ENCODE measurements at regions not wholly inside any gene's neighbourhood (a gene's known extent, or its start where the extent isn't known, plus 50 kb on each side); places are given as distances from the start of the nearest gene placed in this dataset.

GRCh38 chr6:82097676-82098075, 149.9 kb downstream of the IBTK start:
- no peak for DNase-seq (ENCODE audit: low spot score in 2 of 2)
- Histone ChIP-seq H3K4me1 (no peaks in the 10 kb centered on the region), H3K27me3 (no peaks in the 10 kb centered on the region), H3K9me3 (no peaks in the 10 kb centered on the region), H3K4me3 (no peak overlapping the region), H3K36me3 (no peaks in the 10 kb centered on the region), H3K27ac (no peak overlapping the region)
- TF ChIP-seq, protein P1, sequence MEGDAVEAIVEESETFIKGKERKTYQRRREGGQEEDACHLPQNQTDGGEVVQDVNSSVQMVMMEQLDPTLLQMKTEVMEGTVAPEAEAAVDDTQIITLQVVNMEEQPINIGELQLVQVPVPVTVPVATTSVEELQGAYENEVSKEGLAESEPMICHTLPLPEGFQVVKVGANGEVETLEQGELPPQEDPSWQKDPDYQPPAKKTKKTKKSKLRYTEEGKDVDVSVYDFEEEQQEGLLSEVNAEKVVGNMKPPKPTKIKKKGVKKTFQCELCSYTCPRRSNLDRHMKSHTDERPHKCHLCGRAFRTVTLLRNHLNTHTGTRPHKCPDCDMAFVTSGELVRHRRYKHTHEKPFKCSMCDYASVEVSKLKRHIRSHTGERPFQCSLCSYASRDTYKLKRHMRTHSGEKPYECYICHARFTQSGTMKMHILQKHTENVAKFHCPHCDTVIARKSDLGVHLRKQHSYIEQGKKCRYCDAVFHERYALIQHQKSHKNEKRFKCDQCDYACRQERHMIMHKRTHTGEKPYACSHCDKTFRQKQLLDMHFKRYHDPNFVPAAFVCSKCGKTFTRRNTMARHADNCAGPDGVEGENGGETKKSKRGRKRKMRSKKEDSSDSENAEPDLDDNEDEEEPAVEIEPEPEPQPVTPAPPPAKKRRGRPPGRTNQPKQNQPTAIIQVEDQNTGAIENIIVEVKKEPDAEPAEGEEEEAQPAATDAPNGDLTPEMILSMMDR (IDR thresholded peaks at IDR 0.05) = no peak
- intact Hi-C loops (cut with DNase I) = no loop called here

DNA sequence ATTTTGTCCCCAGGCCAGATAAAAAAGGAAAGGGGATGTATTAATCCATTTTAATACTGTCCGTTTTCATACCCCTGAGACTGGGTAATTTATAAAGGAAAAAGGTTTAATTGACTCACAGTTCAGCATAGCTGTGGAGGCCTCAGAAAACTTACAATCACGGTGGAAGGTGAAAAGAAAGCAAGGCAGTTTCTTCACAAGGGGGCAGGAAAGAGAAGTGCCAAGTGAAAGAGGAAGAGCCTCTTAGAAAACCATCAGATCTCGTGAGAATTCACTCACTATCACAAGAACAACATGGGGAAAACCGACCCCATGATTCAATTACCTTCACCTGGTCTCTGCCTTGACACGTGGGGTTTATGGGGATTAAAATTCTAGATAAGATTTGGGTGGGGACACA, 152.5 kb downstream of the IBTK start:
- H3K4me1 ChIP-seq = no peaks in the 10 kb centered on the region
- no peak overlapping the region for H3K4me3 ChIP-seq
- TF ChIP-seq, protein P1 (IDR thresholded peaks at IDR 0.05) = no peak
- H3K27me3 ChIP-seq = no peaks in the 10 kb centered on the region
- no peak for DNase-seq (ENCODE audit: low spot score in 2 of 2)
- H3K9me3 ChIP-seq = no peaks in the 10 kb centered on the region
- no peaks in the 10 kb centered on the region for H3K36me3 ChIP-seq
- H3K27ac ChIP-seq = no peak overlapping the region
- intact Hi-C loops (cut with DNase I) = no loop called here

DNA sequence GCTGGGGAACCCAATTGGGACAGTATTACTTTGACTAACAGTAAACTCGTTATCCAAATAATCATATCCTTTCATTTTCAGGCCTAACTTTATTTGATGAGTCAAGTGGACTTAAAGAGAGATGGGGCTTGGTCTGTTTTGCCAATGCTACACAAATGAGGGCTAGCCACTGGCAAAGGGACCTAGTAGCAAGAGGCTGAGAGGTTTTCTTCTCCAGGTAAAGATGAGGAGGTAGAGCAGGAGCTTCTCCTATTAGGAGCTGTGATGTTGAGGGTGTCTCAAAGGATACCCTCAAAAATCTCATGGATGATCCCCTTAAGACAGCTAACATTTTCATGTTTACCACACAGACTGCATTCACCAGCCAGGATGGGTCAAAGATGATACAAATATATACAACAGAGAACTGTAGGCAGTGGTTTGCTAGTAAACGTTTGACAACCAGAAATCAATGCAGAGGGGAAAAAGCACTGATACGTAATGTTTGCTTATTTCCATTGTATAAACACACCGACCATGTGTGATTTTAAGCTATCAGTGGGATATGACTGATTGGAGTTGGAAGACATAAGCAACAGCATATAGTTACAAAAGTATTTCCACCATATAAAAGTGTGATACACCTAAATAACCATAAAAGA, 153.3 kb downstream of the IBTK start:
- no peak overlapping the region for H3K27ac ChIP-seq
- H3K36me3 ChIP-seq = no peaks in the 10 kb centered on the region
- TF ChIP-seq, protein P1 (IDR thresholded peaks at IDR 0.05) = no peak
- DNase-seq (ENCODE audit: low spot score in 2 of 2) = no peak
- intact Hi-C loops (cut with DNase I) = no loop called here
- no peaks in the 10 kb centered on the region for H3K27me3 ChIP-seq
- H3K4me1 ChIP-seq = no peaks in the 10 kb centered on the region
- no peak overlapping the region for H3K4me3 ChIP-seq
- H3K9me3 ChIP-seq = no peaks in the 10 kb centered on the region

DNA sequence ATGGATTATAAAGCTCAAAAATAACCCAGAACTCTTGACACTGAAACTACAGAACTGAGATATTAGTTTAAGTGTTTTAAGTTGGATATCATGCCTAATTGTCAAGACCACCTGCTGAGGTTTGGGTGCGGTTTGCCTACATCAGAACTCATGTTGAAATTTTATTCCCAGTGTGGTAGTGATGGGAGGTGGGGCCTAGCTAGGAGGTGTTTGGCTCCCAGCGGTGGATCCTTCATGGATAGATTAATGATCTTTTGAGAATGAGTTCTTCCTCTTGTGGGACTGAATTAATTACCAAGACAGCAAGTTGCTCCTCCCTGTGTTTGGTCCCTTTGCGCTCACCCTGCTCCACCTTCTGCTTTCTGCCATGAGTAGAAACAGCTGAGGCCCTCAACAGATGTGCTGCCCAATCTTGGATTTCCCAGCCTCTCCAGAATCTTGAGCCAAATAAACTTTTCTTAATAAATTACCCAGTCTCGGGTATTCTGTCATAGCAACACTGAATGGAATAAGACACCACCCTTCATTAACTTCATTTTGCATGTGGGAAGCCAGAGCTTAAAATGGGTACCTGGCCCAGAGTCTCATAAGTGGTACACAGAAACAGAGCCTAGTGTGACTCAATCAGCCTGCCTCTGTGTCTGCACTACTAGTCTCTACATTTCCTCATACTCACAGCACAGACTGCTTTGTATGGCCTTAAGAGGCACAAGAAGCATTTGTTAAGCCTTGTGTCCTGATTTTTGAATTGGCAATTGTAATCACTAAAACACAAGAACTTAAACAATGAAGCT, 158.4 kb downstream of the IBTK start:
- Histone ChIP-seq H3K27me3 (no peaks in the 10 kb centered on the region), H3K4me3 (no peak overlapping the region), H3K4me1 (no peaks in the 10 kb centered on the region), H3K36me3 (no peaks in the 10 kb centered on the region), H3K27ac (no peak overlapping the region), H3K9me3 (no peaks in the 10 kb centered on the region)
- TF ChIP-seq, protein P1 (IDR thresholded peaks at IDR 0.05) = no peak
- DNase-seq (ENCODE audit: low spot score in 2 of 2) = no peak
- intact Hi-C loops (cut with DNase I) = no loop called here

DNA sequence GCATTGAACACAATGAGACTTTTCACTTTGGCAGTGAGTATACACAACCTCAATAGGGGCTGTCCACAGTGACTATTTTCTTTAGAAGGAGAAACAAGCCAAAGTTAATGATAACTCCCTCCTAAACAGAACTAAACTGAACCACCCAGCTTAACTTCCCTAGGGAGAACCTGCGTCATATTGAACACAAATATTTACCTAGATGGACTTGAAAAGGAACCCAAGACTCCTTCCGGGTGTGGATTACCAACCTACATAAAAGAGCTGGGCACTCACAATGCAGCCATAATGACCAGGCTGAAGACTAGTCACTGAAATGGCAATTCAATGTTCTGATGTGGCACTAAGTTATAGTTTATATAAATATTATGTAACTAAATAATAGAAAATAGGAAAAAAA, 160.6 kb downstream of the IBTK start:
- TF ChIP-seq, protein P1 (IDR thresholded peaks at IDR 0.05) = no peak
- intact Hi-C loops (cut with DNase I) = no loop called here
- H3K27ac ChIP-seq = no peak overlapping the region

More for the DNA sequence above, 160.6 kb downstream of the IBTK start:
- Histone ChIP-seq H3K9me3 (no peaks in the 10 kb centered on the region), H3K36me3 (no peaks in the 10 kb centered on the region), H3K4me3 (no peak overlapping the region), H3K27me3 (no peaks in the 10 kb centered on the region), H3K4me1 (peaks cover 0 to 3% of the 10 kb centered on the region in 2 donors)
- DNase-seq (ENCODE audit: low spot score in 2 of 2) = no peak
